H9 (cell line): ENCODE measurements at regions not wholly inside any gene's neighbourhood (a gene's known extent, or its start where the extent isn't known, plus 50 kb on each side); places are given as distances from the start of the nearest gene placed in this dataset.

Experiments
- DNase-seq: peaks from one replicate; pipeline ENCODE4 v3.0.0-alpha.2; 2017
- H2AFZ ChIP-seq: one replicate; pipeline ENCODE4 v1.6.1; 2013; ENCODE audit warnings: mild to moderate bottlenecking, low read length, control low read depth, moderate library complexity
- H2AK5ac ChIP-seq: 2 replicates; pipeline ENCODE4 v1.6.1; 2013; ENCODE audit warnings: low read length, control low read depth, mixed read lengths; ENCODE audit not compliant: insufficient read length
- H2BK120ac ChIP-seq: one replicate; pipeline ENCODE4 v1.6.1; 2013; ENCODE audit warnings: low read depth, mild to moderate bottlenecking, low read length, control low read depth, inconsistent platforms; ENCODE audit not compliant: poor library complexity, severe bottlenecking
- H2BK12ac ChIP-seq: 2 replicates; pipeline ENCODE4 v1.6.1; 2013; ENCODE audit warnings: low read length, control low read depth, mixed read lengths, low read depth; ENCODE audit not compliant: insufficient read length
- H2BK15ac ChIP-seq: 2 replicates; pipeline ENCODE4 v1.6.1; 2013; ENCODE audit warnings: low read depth, low read length, control low read depth
- H2BK20ac ChIP-seq: one replicate; pipeline ENCODE4 v1.6.1; 2013; ENCODE audit warnings: low read depth, mild to moderate bottlenecking, low read length, control low read depth, inconsistent platforms; ENCODE audit not compliant: poor library complexity, severe bottlenecking
- H2BK5ac ChIP-seq: 2 replicates; pipeline ENCODE4 v1.6.1; 2013; ENCODE audit warnings: low read length, control low read depth, mixed read lengths; ENCODE audit not compliant: insufficient read length
- H3K14ac ChIP-seq: 2 replicates; pipeline ENCODE4 v1.6.1; 2013; ENCODE audit warnings: low read length, control low read depth; ENCODE audit not compliant: insufficient read depth
- H3K18ac ChIP-seq: 2 replicates; pipeline ENCODE4 v1.6.1; 2013; ENCODE audit warnings: low read depth, mild to moderate bottlenecking, mixed read lengths, low read length, control low read depth; ENCODE audit not compliant: insufficient read length
- H3K23ac ChIP-seq: 2 replicates; pipeline ENCODE4 v1.6.1; 2013; ENCODE audit warnings: low read length, control low read depth, mixed read lengths, low read depth; ENCODE audit not compliant: insufficient read length
- H3K23me2 ChIP-seq: 2 replicates; pipeline ENCODE4 v1.6.1; 2013; ENCODE audit warnings: low read depth, mild to moderate bottlenecking, mixed read lengths, low read length, control low read depth; ENCODE audit not compliant: insufficient read length, poor library complexity, severe bottlenecking
- H3K27ac ChIP-seq: 2 replicates; pipeline ENCODE4 v1.5.1; 2013; ENCODE audit warnings: low read length, control low read depth, mixed read lengths, low read depth; ENCODE audit not compliant: insufficient read length
- H3K27me3 ChIP-seq: 2 replicates; pipeline ENCODE4 v1.6.1; 2013; ENCODE audit warnings: low read length, control low read depth, inconsistent platforms; ENCODE audit not compliant: insufficient read depth
- H3K4ac ChIP-seq: 2 replicates; pipeline ENCODE4 v1.6.1; 2013; ENCODE audit warnings: low read depth, mild to moderate bottlenecking, control low read depth, inconsistent platforms, low read length, moderate library complexity
- H3K4me1 ChIP-seq: 2 replicates; pipeline ENCODE4 v1.6.1; 2013; ENCODE audit warnings: low read length, control low read depth, inconsistent platforms; ENCODE audit not compliant: insufficient read depth
- H3K4me2 ChIP-seq: 2 replicates; pipeline ENCODE4 v1.6.1; 2013; ENCODE audit warnings: low read length, control low read depth, mixed read lengths; ENCODE audit not compliant: insufficient read length, insufficient read depth
- H3K56ac ChIP-seq: 2 replicates; pipeline ENCODE4 v1.6.1; 2013; ENCODE audit warnings: low read depth, mild to moderate bottlenecking, mixed read lengths, low read length, control low read depth; ENCODE audit not compliant: insufficient read length
- H3K79me1 ChIP-seq: 2 replicates; pipeline ENCODE4 v1.6.1; 2013; ENCODE audit warnings: low read depth, mild to moderate bottlenecking, moderate library complexity, low read length, control low read depth, inconsistent platforms; ENCODE audit not compliant: insufficient read depth, poor library complexity, severe bottlenecking
- H3K79me2 ChIP-seq: 2 replicates; pipeline ENCODE4 v1.6.1; 2013; ENCODE audit warnings: low read length, control low read depth, inconsistent platforms; ENCODE audit not compliant: insufficient read depth
- H3K9ac ChIP-seq: 2 replicates; pipeline ENCODE4 v1.6.1; 2013; ENCODE audit warnings: low read length, control low read depth, mixed read lengths; ENCODE audit not compliant: insufficient read length; ENCODE audit errors: extremely low read depth
- H3K9me3 ChIP-seq: one replicate; pipeline ENCODE4 v1.6.1; 2013; ENCODE audit warnings: low read depth, low read length, inconsistent platforms; ENCODE audit not compliant: control insufficient read depth
- H3T11ph ChIP-seq: one replicate; pipeline ENCODE4 v1.6.1; 2013; ENCODE audit warnings: mild to moderate bottlenecking, low read length, control low read depth, inconsistent platforms
- H4K20me1 ChIP-seq: one replicate; pipeline ENCODE4 v1.6.1; 2013; ENCODE audit not compliant: control insufficient read depth, insufficient read length, insufficient read depth
- H4K5ac ChIP-seq: 2 replicates; pipeline ENCODE4 v1.6.1; 2013; ENCODE audit warnings: low read depth, mild to moderate bottlenecking, mixed read lengths, low read length, control low read depth; ENCODE audit not compliant: insufficient read length
- H4K8ac ChIP-seq: replicated peaks from 2 replicates; pipeline ENCODE4 v1.6.1; 2013; ENCODE audit warnings: low read length, control low read depth, mixed read lengths, low read depth; ENCODE audit not compliant: insufficient read length
- H4K91ac ChIP-seq: 2 replicates; pipeline ENCODE4 v1.6.1; 2013; ENCODE audit warnings: low read depth, mild to moderate bottlenecking, moderate library complexity, mixed read lengths, low read length, control low read depth; ENCODE audit not compliant: insufficient read length
- H3K27ac Mint-ChIP-seq, 3 experiments: 2 replicates in 2 of 3; 3 replicates in 1 of 3; pipeline ENCODE4 v1.8.0; 2020 to 2021; ENCODE audit warnings: mixed read lengths in 3 of 3, mild to moderate bottlenecking in 1 of 3, moderate library complexity in 1 of 3
- H3K27me3 Mint-ChIP-seq: 2 replicates; pipeline ENCODE4 v1.8.0; 2021; ENCODE audit warnings: low read depth, mild to moderate bottlenecking, moderate library complexity, mixed read lengths
- H3K36me3 Mint-ChIP-seq, 3 experiments: 2 replicates in 2 of 3; 3 replicates in 1 of 3; pipeline ENCODE4 v1.8.0; 2020 to 2021; ENCODE audit warnings: low read depth in 3 of 3, mixed read lengths in 3 of 3; ENCODE audit not compliant: insufficient read depth in 1 of 3
- H3K4me1 Mint-ChIP-seq, 2 experiments: 2 replicates each; pipeline ENCODE4 v1.8.0; 2020; ENCODE audit warnings: mixed read lengths in 2 of 2
- H3K4me3 Mint-ChIP-seq, 2 experiments: 2 replicates in 1 of 2; 3 replicates in 1 of 2; pipeline ENCODE4 v1.8.0; 2020 to 2021; ENCODE audit warnings: mild to moderate bottlenecking in 2 of 2, mixed read lengths in 2 of 2, moderate library complexity in 1 of 2
- H3K9me3 Mint-ChIP-seq, 2 experiments: 2 replicates in 1 of 2; 3 replicates in 1 of 2; pipeline ENCODE4 v1.8.0; 2020; ENCODE audit warnings: mild to moderate bottlenecking in 2 of 2, mixed read lengths in 2 of 2, moderate library complexity in 1 of 2
- TF ChIP-seq, protein P1 (sequence below): fragments of 200-600 bp; sonication (generic); conservative IDR thresholded peaks from 3 replicates; pipeline ENCODE4 v1.8.0; 2021; ENCODE audit warnings: antibody characterized with exemption, mild to moderate bottlenecking

DNA sequence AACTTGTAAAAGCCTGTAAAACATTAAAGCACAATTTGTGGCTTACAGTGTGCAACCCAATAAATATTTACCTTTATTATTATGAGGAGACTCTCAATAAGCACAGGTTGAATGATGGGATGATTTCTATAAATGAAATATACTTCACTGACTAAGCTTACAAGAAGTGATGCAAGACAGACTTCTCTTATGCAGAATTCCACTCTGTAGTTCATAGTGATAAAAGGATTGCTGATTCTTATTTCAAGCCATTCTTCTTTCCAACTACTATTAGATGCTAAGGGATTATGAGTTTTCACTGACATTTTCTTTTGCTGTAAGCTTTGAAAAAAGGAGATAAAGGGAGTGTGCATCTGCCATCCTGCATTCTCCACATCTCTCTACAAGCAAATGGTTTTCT, 149.0 kb upstream of the ARG1 start:
- no peak for DNase-seq
- Histone ChIP-seq H3K9ac (no peak overlapping the region), H3K27ac (no peak overlapping the region), H4K5ac (no peak overlapping the region), H3K79me1 (no peaks in the 10 kb centered on the region), H3K4me2 (no peak overlapping the region), H3K18ac (no peak overlapping the region), H3K27me3 (no peaks in the 10 kb centered on the region), H3K23me2 (no peaks in the 10 kb centered on the region), H3K9me3 (no peaks in the 10 kb centered on the region), H3K23ac (no peak overlapping the region), H4K20me1 (no peaks in the 10 kb centered on the region), H3K4me1 (no peaks in the 10 kb centered on the region; the same call in 1 of the 2 replicates), H3K4ac (no peak overlapping the region), H2BK15ac (no peak overlapping the region), H3K56ac (no peak overlapping the region), H2AFZ (no peak overlapping the region), H2AK5ac (no peak overlapping the region), H2BK12ac (no peak overlapping the region), H3T11ph (no peak overlapping the region), H4K91ac (no peak overlapping the region), H2BK5ac (no peak overlapping the region), H3K14ac (no peak overlapping the region), H3K79me2 (no peaks in the 10 kb centered on the region), H2BK20ac (no peak overlapping the region), H4K8ac (no peak overlapping the region), H2BK120ac (no peak overlapping the region)
- Mint-ChIP-seq H3K27ac (no peak overlapping the region), H3K4me1 (peaks cover 6% of the 10 kb centered on the region in 2 experiments; a peak in 2 of 4 replicates), H3K9me3 (peaks cover 6 to 14% of the 10 kb centered on the region in 2 experiments; a peak in 4 of 5 replicates), H3K36me3 (peaks cover 0 to 16% (median 5%) of the 10 kb centered on the region in 3 experiments; a peak in 5 of 7 replicates), H3K27me3 (no peaks in the 10 kb centered on the region), H3K4me3 (no peak overlapping the region)
- TF ChIP-seq, protein P1, sequence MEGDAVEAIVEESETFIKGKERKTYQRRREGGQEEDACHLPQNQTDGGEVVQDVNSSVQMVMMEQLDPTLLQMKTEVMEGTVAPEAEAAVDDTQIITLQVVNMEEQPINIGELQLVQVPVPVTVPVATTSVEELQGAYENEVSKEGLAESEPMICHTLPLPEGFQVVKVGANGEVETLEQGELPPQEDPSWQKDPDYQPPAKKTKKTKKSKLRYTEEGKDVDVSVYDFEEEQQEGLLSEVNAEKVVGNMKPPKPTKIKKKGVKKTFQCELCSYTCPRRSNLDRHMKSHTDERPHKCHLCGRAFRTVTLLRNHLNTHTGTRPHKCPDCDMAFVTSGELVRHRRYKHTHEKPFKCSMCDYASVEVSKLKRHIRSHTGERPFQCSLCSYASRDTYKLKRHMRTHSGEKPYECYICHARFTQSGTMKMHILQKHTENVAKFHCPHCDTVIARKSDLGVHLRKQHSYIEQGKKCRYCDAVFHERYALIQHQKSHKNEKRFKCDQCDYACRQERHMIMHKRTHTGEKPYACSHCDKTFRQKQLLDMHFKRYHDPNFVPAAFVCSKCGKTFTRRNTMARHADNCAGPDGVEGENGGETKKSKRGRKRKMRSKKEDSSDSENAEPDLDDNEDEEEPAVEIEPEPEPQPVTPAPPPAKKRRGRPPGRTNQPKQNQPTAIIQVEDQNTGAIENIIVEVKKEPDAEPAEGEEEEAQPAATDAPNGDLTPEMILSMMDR, result no peak
